Lower leg skin (tissue), 4 donors: ENCODE measurements at regions not wholly inside any gene's neighbourhood (a gene's known extent, or its start where the extent isn't known, plus 50 kb on each side); places are given as distances from the start of the nearest gene placed in this dataset.
"Not testable (repeated sequence)": the region's sequence is repeated elsewhere in the genome, so short reads cannot be mapped to it uniquely, and the experiment has no call there.

Experiments used
- DNase-seq, 2 donors: peaks; one replicate each; pipeline ENCODE4 v3.0.0-alpha.2; 2019; ENCODE audit warnings: low spot score in 2 of 2
- H3K4me3 ChIP-seq: fragments of 200-600 bp; sonication (generic); 2 replicates; pipeline ENCODE4 v1.5.1; 2017; ENCODE audit warnings: mild to moderate bottlenecking, low read depth; ENCODE audit not compliant: poor library complexity, severe bottlenecking
- POLR2A ChIP-seq, 2 donors: fragments of 450-650 bp; IDR thresholded peaks; one replicate each; pipeline ENCODE4 v1.6.1; 2016 to 2017; ENCODE audit warnings: antibody characterized with exemption in 2 of 2, mild to moderate bottlenecking in 1 of 2, moderate library complexity in 1 of 2
- WGBS, 2 donors: methylation state at CpG; one replicate each; pipeline ENCODE4 v1.1.5; 2018; 5-methylcytosine and 5-hydroxymethylcytosine counted together
- intact Hi-C: fragments of 100-400 bp; cut with DNase I; formaldehyde crosslinking; loops from one replicate; pipeline ENCODE4 v1.15.0; 2023; ENCODE audit warnings: low total_unique reads
- TF ChIP-seq, protein P1 (sequence below), 3 donors: fragments of 450-650 bp; IDR thresholded peaks; one replicate each; pipeline ENCODE4 v1.5.1; 2016; ENCODE audit warnings: antibody characterized with exemption in 3 of 3, mild to moderate bottlenecking in 3 of 3, moderate library complexity in 2 of 3

DNA sequence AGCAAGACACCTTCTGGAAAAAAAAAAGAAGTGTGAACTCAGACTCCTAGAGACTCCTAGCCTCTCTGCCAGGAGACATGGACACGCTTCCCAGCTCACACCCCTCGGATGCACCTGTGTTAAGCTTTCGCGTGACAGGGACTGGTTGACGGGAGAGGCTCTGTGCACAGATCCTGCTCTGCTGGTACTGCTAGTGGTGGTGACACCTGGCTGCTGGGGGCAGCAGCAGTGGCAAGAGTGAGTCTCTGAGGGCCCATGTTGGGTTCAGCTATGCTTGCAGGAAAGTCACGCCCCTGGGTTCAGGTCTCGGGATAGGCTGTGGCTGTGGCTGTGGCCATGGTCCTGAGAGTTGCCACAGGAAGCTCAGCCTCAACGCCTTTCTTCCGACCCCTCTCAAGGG lies 81.1 kb downstream of the XRCC2 start:
- no peak overlapping the region for H3K4me3 ChIP-seq
- peak in 1 of 2 donors; percentile 34 for DNase-seq
- TF ChIP-seq, protein P1, sequence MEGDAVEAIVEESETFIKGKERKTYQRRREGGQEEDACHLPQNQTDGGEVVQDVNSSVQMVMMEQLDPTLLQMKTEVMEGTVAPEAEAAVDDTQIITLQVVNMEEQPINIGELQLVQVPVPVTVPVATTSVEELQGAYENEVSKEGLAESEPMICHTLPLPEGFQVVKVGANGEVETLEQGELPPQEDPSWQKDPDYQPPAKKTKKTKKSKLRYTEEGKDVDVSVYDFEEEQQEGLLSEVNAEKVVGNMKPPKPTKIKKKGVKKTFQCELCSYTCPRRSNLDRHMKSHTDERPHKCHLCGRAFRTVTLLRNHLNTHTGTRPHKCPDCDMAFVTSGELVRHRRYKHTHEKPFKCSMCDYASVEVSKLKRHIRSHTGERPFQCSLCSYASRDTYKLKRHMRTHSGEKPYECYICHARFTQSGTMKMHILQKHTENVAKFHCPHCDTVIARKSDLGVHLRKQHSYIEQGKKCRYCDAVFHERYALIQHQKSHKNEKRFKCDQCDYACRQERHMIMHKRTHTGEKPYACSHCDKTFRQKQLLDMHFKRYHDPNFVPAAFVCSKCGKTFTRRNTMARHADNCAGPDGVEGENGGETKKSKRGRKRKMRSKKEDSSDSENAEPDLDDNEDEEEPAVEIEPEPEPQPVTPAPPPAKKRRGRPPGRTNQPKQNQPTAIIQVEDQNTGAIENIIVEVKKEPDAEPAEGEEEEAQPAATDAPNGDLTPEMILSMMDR (IDR thresholded peaks at IDR 0.05) = no peak
- no peak for TF ChIP-seq POLR2A (IDR thresholded peaks at IDR 0.05)
- intact Hi-C loops = no loop called here
- WGBS, 2 donors = 88% methylated on average over 9 of the region's 9 CpGs

DNA sequence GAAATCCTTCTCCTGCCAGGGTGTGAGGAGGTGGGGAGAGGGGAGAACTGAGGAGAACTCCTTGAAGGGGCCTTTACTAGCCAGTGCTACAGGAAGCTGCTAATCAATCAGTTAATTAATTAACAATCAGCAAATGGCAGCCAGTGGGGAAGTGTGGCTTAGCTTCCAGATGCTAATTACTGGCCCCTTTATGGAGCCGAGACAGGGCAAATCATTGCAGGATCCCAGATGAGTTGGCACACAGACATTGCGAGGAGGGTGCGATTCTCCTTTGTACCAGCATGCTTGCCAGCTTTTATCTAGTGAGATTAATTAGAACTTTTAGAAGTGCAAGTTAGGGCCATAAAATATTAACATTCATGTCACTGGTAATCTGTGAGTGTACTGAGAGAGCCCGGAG lies 84.0 kb downstream of the XRCC2 start:
- H3K4me3 ChIP-seq = no peak overlapping the region
- peak in 1 of 2 donors; percentile 56 for DNase-seq
- intact Hi-C loops = no loop called here
- no peak for TF ChIP-seq POLR2A (IDR thresholded peaks at IDR 0.05)
- TF ChIP-seq, protein P1 (IDR thresholded peaks at IDR 0.05) = no peak
- WGBS, 2 donors = 43 to 44% methylated on average over 4 of the region's 4 CpGs

DNA sequence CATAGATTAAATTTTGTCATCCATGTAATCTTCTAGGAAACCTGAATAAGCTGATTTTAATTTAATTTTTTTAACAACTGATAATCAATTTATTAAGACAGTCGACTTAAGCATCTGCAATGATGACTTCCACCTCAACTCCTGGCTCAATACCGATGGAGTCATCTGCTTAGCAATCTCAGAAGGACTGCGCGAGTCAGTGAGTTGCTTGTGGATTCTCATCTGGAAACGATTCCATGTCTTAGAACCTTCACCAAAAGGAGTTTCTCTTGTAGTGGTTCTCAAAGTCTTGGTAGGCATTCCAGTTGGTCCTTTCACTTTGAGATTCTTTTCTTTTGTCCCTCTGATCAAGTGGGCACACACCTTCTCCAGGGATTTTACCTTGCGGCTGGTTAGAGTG lies 85.5 kb downstream of the XRCC2 start:
- DNase-seq = no peak
- 76 to 88% methylated on average over 6 of the region's 6 CpGs for WGBS, 2 donors
- no peak for TF ChIP-seq POLR2A (IDR thresholded peaks at IDR 0.05)
- TF ChIP-seq, protein P1 (IDR thresholded peaks at IDR 0.05) = no peak
- intact Hi-C loops = no loop called here
- H3K4me3 ChIP-seq = no peak overlapping the region

DNA sequence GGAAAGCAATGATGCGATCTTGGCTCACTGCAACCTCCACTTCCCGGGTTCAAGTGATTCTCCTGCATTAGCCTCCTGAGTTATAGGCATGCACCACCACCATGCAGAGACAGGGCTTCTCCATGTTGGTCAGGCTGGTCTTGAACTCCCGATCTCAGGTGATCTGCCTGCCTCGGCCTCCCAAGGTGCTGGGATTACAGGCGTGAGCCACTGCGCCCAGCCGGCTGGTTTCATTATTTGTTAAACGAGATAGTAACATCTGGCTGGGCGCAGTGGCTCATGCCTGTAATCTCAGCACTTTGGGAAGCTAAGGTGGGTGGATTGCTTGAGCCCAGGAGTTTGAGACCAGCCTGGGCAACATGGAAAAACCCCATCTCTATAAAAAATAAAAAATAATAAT lies 86.1 kb downstream of the XRCC2 start:
- H3K4me3 ChIP-seq, intact Hi-C loops: not testable (repeated sequence)
- DNase-seq = peak in 1 of 2 donors; percentile 71
- WGBS, 2 donors = 87 to 92% methylated on average over 9 of the region's 9 CpGs

DNA sequence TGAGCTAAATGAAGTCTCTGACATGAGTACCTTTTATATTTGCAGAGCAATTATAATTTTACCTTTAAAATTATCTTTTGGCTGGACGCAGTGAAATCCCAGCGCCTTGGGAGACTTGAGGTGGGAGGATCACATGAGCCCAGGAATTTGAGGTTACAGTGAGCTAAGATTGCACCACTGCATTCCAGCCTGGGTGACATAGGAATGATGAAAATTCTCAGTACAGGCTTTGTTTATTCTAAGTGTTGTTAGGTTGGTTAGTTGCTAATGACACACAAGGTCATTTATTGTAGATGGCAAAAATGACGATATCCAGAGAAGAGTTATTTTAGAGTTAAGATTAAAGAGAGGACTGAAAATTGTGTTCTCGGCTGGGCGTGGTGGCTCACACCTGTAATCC lies 87.6 kb downstream of the XRCC2 start:
- H3K4me3 ChIP-seq = no peak overlapping the region
- DNase-seq = peak in 1 of 2 donors; percentile 7
- TF ChIP-seq, protein P1 (IDR thresholded peaks at IDR 0.05) = no peak
- TF ChIP-seq POLR2A (IDR thresholded peaks at IDR 0.05) = no peak
- 68 to 72% methylated on average over 5 of the region's 5 CpGs for WGBS, 2 donors
- intact Hi-C loops = no loop called here

DNA sequence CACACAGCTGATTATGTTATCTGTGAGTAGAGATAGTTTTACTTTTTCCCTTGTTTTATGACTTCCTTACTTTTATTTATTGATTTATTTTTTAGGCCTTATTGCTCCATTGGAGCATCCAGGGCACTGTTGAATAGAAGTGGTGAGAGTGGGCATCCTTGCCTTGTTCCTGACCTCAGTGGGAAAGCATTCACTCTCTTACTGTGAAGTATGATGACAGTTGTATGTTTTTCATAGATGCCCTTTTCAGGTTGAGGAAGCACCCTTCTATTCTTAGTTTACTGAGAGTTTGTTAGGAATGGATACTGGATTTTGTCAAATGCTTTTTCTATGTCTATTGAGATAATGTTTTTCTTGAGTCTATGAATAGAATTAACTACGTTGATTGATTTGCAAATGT lies 88.6 kb downstream of the XRCC2 start:
- WGBS, 2 donors = 84 to 88% methylated on average over 1 of the region's 1 CpG
- H3K4me3 ChIP-seq = no peak overlapping the region
- intact Hi-C loops = no loop called here
- no peak for TF ChIP-seq POLR2A (IDR thresholded peaks at IDR 0.05)
- TF ChIP-seq, protein P1 (IDR thresholded peaks at IDR 0.05) = no peak
- DNase-seq = no peak
